Liver (tissue), 7 donors: ENCODE measurements at regions not wholly inside any gene's neighbourhood (a gene's known extent, or its start where the extent isn't known, plus 50 kb on each side); places are given as distances from the start of the nearest gene placed in this dataset.

Source experiments
- DNase-seq: peaks from one replicate; pipeline ENCODE4 v3.0.0-alpha.2; 2017; ENCODE audit warnings: low spot score
- H3K27ac ChIP-seq, 2 donors: one replicate each; pipeline ENCODE4 v1.7.0; 2013; ENCODE audit warnings: inconsistent platforms in 2 of 2, low read length in 2 of 2, control low read depth in 1 of 2, low read depth in 1 of 2, mild to moderate bottlenecking in 1 of 2
- H3K27me3 ChIP-seq, 4 donors: one replicate each; pipeline versions ENCODE4 v1.6.1 to v1.7.0; 2013; ENCODE audit warnings: low read length in 3 of 4, inconsistent platforms in 1 of 4, mild to moderate bottlenecking in 1 of 4, moderate library complexity in 1 of 4; ENCODE audit not compliant: control insufficient read depth in 4 of 4, insufficient read depth in 4 of 4
- H3K36me3 ChIP-seq, 4 donors: one replicate each; pipeline versions ENCODE4 v1.6.1 to v1.7.0; 2013; ENCODE audit warnings: low read length in 3 of 4, mild to moderate bottlenecking in 3 of 4, low read depth in 1 of 4, moderate library complexity in 1 of 4; ENCODE audit not compliant: control insufficient read depth in 4 of 4, insufficient read depth in 3 of 4
- H3K4me1 ChIP-seq, 4 donors: one replicate each; pipeline versions ENCODE4 v1.6.1 to v1.7.0; 2013; ENCODE audit warnings: low read length in 3 of 4, mild to moderate bottlenecking in 3 of 4, moderate library complexity in 1 of 4; ENCODE audit not compliant: control insufficient read depth in 4 of 4, insufficient read depth in 4 of 4
- H3K4me3 ChIP-seq, 3 donors: one replicate each; pipeline versions ENCODE4 v1.6.1 to v1.7.0; 2013; ENCODE audit warnings: low read length in 3 of 3, control low read depth in 1 of 3, low read depth in 1 of 3, mild to moderate bottlenecking in 1 of 3
- H3K9ac ChIP-seq, 2 donors: one replicate each; pipeline ENCODE4 v1.7.0; 2013; ENCODE audit warnings: low read length in 2 of 2, mild to moderate bottlenecking in 2 of 2, moderate library complexity in 2 of 2, control low read depth in 1 of 2, low read depth in 1 of 2
- H3K9me3 ChIP-seq, 4 donors: one replicate each; pipeline versions ENCODE4 v1.6.1 to v1.7.0; 2013; ENCODE audit warnings: low read length in 3 of 4; ENCODE audit not compliant: control insufficient read depth in 4 of 4
- ATF3 ChIP-seq: IDR thresholded peaks from 2 replicates; pipeline ENCODE4 v1.6.1; 2016; ENCODE audit warnings: antibody characterized with exemption
- FOXA1 ChIP-seq: IDR thresholded peaks from 2 replicates; pipeline ENCODE4 v1.6.1; 2016; ENCODE audit warnings: antibody characterized with exemption
- FOXA2 ChIP-seq: IDR thresholded peaks from 2 replicates; pipeline ENCODE4 v1.6.1; 2016; ENCODE audit warnings: antibody characterized with exemption
- GABPA ChIP-seq, 2 donors: IDR thresholded peaks in 1 of 2; conservative IDR thresholded peaks in 1 of 2; 2 replicates each; pipeline ENCODE4 v1.6.1; 2016; ENCODE audit warnings: antibody characterized with exemption in 2 of 2, mild to moderate bottlenecking in 1 of 2, moderate library complexity in 1 of 2
- HNF4A ChIP-seq, 2 donors: conservative IDR thresholded peaks; 2 replicates each; pipeline ENCODE4 v1.6.1; 2016; ENCODE audit warnings: antibody characterized with exemption in 2 of 2, mild to moderate bottlenecking in 2 of 2
- HNF4G ChIP-seq: IDR thresholded peaks from 2 replicates; pipeline ENCODE4 v1.6.1; 2016; ENCODE audit warnings: antibody characterized with exemption
- MAX ChIP-seq: IDR thresholded peaks from 2 replicates; pipeline ENCODE4 v1.6.1; 2016; ENCODE audit warnings: antibody characterized with exemption
- NR2F2 ChIP-seq: IDR thresholded peaks from 2 replicates; pipeline ENCODE4 v1.6.1; 2016; ENCODE audit warnings: antibody characterized with exemption
- REST ChIP-seq: IDR thresholded peaks from 2 replicates; pipeline ENCODE4 v1.6.1; 2016; ENCODE audit warnings: antibody characterized with exemption, mild to moderate bottlenecking
- RXRA ChIP-seq, 2 donors: IDR thresholded peaks; 2 replicates each; pipeline ENCODE4 v1.6.1; 2017 to 2018; ENCODE audit warnings: antibody characterized with exemption in 2 of 2, mild to moderate bottlenecking in 1 of 2
- SP1 ChIP-seq: IDR thresholded peaks from 2 replicates; pipeline ENCODE4 v1.6.1; 2018; ENCODE audit warnings: antibody characterized with exemption, mild to moderate bottlenecking
- TAF1 ChIP-seq: conservative IDR thresholded peaks from 2 replicates; pipeline ENCODE4 v1.6.1; 2016; ENCODE audit warnings: antibody characterized with exemption, mild to moderate bottlenecking
- ZBTB33 ChIP-seq: IDR thresholded peaks from 2 replicates; pipeline ENCODE4 v1.6.1; 2016; ENCODE audit warnings: antibody characterized with exemption
- WGBS: extraction: QIAGEN DNeasy Blood & Tissue Kit; methylation state at CpG from one replicate; pipeline ENCODE4 v1.1.7; 2013; 5-methylcytosine and 5-hydroxymethylcytosine counted together
- donor health status: healthy.
- donor health status: healthy.
- donor health status: healthy.
- donor health status: healthy.

- no peak overlapping the region for H3K9ac ChIP-seq
- H3K9me3 ChIP-seq = peaks cover 0 to 7% (median 0%) of the 10 kb centered on the region in 4 donors
- H3K4me3 ChIP-seq = no peak overlapping the region
- H3K4me1 ChIP-seq = no peaks in the 10 kb centered on the region
- no peak for DNase-seq
- H3K27ac ChIP-seq = no peak overlapping the region
- no peaks in the 10 kb centered on the region for H3K36me3 ChIP-seq
- peaks cover 0 to 2% (median 0%) of the 10 kb centered on the region in 4 donors for H3K27me3 ChIP-seq
- TF ChIP-seq MAX (no peak), SP1 (no peak), FOXA2 (no peak), HNF4A (conservative IDR thresholded peaks at IDR 0.05) (no peak)
- 71% methylated on average over 11 of the region's 11 CpGs for WGBS
These were observed 86.8 kb downstream of the LSM3 start for GRCh38 chr3:14265246-14265962.

- no peaks in the 10 kb centered on the region for H3K4me1 ChIP-seq
- DNase-seq = no peak
- no peak overlapping the region for H3K9ac ChIP-seq
- H3K36me3 ChIP-seq = no peaks in the 10 kb centered on the region
- H3K27me3 ChIP-seq = peaks cover 0 to 2% (median 0%) of the 10 kb centered on the region in 4 donors
- no peak overlapping the region for H3K27ac ChIP-seq
- H3K4me3 ChIP-seq = no peak overlapping the region
- TF ChIP-seq GABPA (IDR thresholded peaks at IDR 0.05 in 1 of 2, conservative IDR thresholded peaks at IDR 0.05 in 1 of 2) = no peak
- TF ChIP-seq REST = no peak
- TF ChIP-seq SP1 = no peak
- no peak for TF ChIP-seq TAF1
- no peak for TF ChIP-seq FOXA1
- no peak for TF ChIP-seq HNF4G
- no peak for TF ChIP-seq NR2F2
- TF ChIP-seq ZBTB33 = no peak
- no peak for TF ChIP-seq MAX
- no peak for TF ChIP-seq RXRA (IDR thresholded peaks at IDR 0.05)
- no peak for TF ChIP-seq ATF3
- no peak for TF ChIP-seq FOXA2
- WGBS = 87% methylated on average over 12 of the region's 12 CpGs
- H3K9me3 ChIP-seq = peaks cover 0 to 7% (median 0%) of the 10 kb centered on the region in 4 donors
These were observed 87.7 kb downstream of the LSM3 start for GRCh38 chr3:14266361-14266760.
